Vagina (tissue), 2 donors: ENCODE measurements at regions not wholly inside any gene's neighbourhood (a gene's known extent, or its start where the extent isn't known, plus 50 kb on each side); places are given as distances from the start of the nearest gene placed in this dataset.

Experiments used
- POLR2A ChIP-seq, 2 donors: fragments of 450-650 bp; IDR thresholded peaks; one replicate each; pipeline ENCODE4 v1.6.1; 2017; ENCODE audit warnings: antibody characterized with exemption in 2 of 2, mild to moderate bottlenecking in 2 of 2, moderate library complexity in 2 of 2
- POLR2AphosphoS5 ChIP-seq, 2 donors: sonication (generic); formaldehyde crosslinking; IDR thresholded peaks; one replicate each; pipeline ENCODE4 v1.9.0; 2017; ENCODE audit warnings: antibody characterized with exemption in 2 of 2, mild to moderate bottlenecking in 2 of 2, low read depth in 1 of 2; ENCODE audit not compliant: insufficient read depth in 1 of 2

- no peak for TF ChIP-seq POLR2AphosphoS5 (IDR thresholded peaks at IDR 0.05; ENCODE audit: insufficient read depth in 1 of 2, low read depth in 1 of 2)
- TF ChIP-seq POLR2A (IDR thresholded peaks at IDR 0.05) = no peak
These were observed 109.4 kb downstream of the PDHA2 start for GRCh38 chr4:95949136-95949765.
